Cardiac septum (tissue), 1 donor: ENCODE measurements at regions not wholly inside any gene's neighbourhood (a gene's known extent, or its start where the extent isn't known, plus 50 kb on each side); places are given as distances from the start of the nearest gene placed in this dataset.

Experiments
- DNase-seq: peaks from one replicate; pipeline ENCODE4 v3.0.0-alpha.2; 2020; ENCODE audit warnings: low spot score
- intact Hi-C: fragments of 100-400 bp; cut with DNase I; formaldehyde crosslinking; loops from one replicate; pipeline ENCODE4 v1.14.0; 2022
- donor health status: DM: no; HTN: no; CAD: no.

- no peak for DNase-seq
- intact Hi-C loops = no loop called here
Measured at GRCh38 chr2:195606179-195606578, 50.8 kb upstream of the SLC39A10 start.

GRCh38 chr2:195604706-195605105 lies 52.3 kb upstream of the SLC39A10 start:
- intact Hi-C loops = no loop called here
- no peak for DNase-seq

DNA sequence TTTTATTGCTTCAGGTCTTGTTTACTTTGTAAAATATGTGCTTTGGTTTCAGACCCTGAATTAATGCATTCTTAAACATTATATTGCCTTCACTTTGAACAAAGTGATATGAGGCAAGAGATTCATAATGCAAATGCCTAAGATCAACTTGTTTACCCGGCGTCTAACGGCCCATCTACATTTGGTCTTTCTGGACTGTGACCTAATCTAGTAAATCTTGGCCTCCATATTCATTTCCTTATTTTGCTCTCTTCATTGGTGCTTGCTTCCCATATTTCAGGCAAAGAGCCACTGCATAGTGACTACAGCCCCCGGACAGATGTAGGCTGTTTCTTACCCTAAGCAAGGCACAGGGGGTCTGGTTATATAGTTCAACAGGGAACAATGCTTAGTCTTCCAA lies 53.0 kb upstream of the SLC39A10 start:
- intact Hi-C loops = no loop called here
- no peak for DNase-seq

DNA sequence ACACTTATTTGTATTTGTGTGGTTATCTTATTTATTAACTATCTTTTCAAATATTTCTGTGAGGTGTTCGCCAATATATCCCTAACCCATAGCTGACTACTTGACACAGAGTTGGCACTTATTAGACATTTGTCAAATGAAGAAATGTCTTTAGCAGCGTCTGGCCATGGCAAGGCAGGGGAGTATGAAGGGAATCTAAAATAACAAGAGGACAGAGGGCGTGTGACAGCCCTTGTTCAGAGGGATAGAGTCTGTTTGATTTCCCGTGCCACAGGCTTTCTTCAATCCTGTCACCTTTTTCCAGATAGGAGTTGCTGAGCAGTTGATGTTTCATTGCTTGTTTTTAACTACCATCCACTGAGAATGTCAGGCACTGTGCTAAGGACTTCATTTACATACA lies 53.6 kb upstream of the SLC39A10 start:
- intact Hi-C loops = no loop called here
- no peak for DNase-seq

GRCh38 chr2:195602687-195603086 lies 54.3 kb upstream of the SLC39A10 start:
- intact Hi-C loops = no loop called here
- no peak for DNase-seq

- no peak for DNase-seq
- intact Hi-C loops = no loop called here
Measured at GRCh38 chr2:195601361-195601760, 55.7 kb upstream of the SLC39A10 start.

DNA sequence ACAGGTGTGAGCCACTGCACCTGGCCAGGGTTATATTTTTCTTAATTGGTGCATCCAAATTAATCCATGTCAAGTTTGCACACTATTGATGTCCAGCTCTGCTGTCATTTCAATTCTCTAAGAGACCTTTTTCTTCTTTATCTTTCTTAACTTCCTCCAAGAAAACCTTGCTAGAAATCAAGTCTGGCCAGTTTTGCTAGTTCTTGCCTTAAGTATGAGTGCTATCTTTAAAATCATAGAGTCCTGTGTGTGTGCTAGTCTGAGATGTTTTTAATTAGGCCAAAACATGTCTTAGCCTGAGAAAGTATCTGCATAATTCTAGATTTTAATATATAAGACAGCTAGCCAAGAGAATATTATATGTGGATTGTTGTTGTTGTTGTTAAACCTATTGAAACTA lies 56.2 kb upstream of the SLC39A10 start:
- intact Hi-C loops = no loop called here
- DNase-seq = no peak

- intact Hi-C loops = no loop called here
- no peak for DNase-seq
Measured at GRCh38 chr2:195596840-195597239, 60.2 kb upstream of the SLC39A10 start.

GRCh38 chr2:195595825-195596224 lies 61.2 kb upstream of the SLC39A10 start:
- intact Hi-C loops = no loop called here
- DNase-seq = no peak

GRCh38 chr2:195594919-195595694 lies 61.9 kb upstream of the SLC39A10 start:
- DNase-seq = no peak
- intact Hi-C loops = no loop called here

- intact Hi-C loops = no loop called here
- no peak for DNase-seq
Measured at GRCh38 chr2:195594248-195594647, 62.8 kb upstream of the SLC39A10 start.

- no peak for DNase-seq
- intact Hi-C loops = no loop called here
Measured at GRCh38 chr2:195592105-195592504, 64.9 kb upstream of the SLC39A10 start.

DNA sequence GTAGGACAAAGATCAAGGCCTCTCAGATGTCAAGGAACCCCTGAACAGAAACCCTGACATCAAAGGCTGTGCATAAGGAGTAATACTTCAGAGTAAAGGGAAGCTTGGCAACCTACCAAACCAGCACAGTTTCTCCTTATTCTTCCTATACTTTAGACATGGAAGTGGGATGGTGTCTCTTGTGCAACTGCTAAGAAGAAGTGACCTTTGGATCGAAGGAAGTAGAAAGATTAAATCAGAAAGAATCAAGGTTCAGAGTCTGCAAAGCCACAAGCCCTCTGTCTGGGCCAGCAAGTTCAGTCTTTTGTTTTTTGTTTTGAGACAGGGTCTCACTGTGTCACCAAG lies 66.2 kb upstream of the SLC39A10 start:
- no peak for DNase-seq
- intact Hi-C loops = no loop called here

- DNase-seq = no peak
Measured at GRCh38 chr2:195590199-195590860, 66.7 kb upstream of the SLC39A10 start.

DNA sequence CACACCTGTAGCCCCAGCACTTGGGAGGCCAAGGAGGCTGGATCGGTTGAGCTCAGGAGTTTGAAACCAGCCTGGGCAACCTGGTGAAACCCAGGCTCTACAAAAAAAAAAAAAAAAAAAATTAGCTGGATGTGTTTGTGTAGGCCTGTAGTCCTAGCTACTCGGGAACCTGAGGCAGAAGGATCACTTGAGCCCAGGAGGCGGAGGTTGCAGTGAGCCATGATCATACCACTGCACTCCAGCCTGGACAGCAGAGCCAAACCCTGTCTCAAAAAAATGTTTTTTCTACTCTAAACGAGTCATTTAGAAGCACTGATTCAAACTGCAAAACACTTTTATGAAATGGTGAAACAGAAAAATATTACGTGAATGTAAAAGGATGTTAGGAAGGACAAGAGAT lies 69.1 kb upstream of the SLC39A10 start:
- DNase-seq = no peak
- intact Hi-C loops = loop anchor here (10.0 kb wide), 1 partner anchor 477 kb away; the partner anchor contains the start of gene DNAH7

More at GRCh38 chr2:195590199-195590860, 66.7 kb upstream of the SLC39A10 start:
- intact Hi-C loops = no loop called here

GRCh38 chr2:195586062-195586714 lies 70.8 kb upstream of the SLC39A10 start:
- intact Hi-C loops = loop anchor here (10.0 kb wide), 1 partner anchor 479 kb away; the partner anchor contains the start of gene DNAH7
- DNase-seq = no peak

DNA sequence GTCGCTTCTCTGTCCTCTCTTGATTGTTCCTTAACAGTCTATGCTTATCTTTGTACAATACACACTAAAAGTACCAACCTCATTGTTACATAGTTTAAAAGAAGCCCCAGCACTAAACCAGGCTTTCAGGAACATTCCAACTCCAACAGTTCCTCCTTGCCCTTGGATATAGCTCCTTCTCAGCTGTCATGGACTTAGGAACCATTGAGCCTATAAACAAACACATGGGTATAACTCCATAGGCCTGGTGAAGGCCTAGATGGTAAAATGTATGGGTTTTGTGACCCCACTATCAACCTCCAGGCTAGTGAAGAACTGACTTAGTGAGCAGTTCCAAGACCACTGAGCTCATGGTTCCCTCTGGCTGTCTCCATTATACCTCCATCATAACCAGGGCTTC lies 74.8 kb upstream of the SLC39A10 start:
- no peak for DNase-seq
- intact Hi-C loops = loop anchor here (10.0 kb wide), 1 partner anchor 483 kb away; the partner anchor contains the start of gene DNAH7

DNA sequence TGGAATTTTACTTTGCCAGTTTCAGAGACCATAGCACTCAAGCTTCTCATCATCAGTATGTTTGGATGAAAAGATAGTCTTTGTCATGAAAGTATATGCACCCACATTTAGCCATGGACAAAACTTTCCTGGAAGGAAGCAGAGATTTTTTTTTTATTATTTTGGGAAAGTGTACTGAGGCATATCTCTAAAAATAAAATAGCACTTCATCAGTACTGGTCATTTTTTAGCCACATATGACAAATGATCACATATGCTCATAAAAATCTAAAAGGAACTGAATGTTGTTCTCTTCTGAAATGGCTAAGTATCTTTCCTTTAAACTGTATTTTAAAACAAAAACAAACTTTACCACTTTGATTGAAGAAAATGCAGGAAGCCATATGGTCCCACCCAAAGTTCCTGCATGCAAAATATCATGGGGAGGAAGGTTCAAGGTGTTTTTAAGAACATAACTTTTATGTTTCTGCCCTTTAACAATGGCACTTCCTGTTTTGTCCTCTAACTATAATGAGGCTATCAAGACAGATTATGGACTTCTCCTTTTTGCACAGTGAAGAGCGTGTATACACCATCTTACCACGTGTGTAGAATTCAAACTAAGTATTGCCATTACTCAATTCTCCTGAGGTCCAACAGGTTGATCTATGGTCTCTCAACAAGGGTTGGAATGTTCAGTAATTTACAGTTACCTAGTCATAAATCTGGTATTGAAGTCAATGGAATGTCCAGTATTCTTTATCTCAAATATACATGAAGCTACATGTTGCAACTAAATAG lies 77.1 kb upstream of the SLC39A10 start:
- DNase-seq = no peak
- intact Hi-C loops = loop anchor here (10.0 kb wide), 1 partner anchor 485 kb away; the partner anchor contains the start of gene DNAH7

DNA sequence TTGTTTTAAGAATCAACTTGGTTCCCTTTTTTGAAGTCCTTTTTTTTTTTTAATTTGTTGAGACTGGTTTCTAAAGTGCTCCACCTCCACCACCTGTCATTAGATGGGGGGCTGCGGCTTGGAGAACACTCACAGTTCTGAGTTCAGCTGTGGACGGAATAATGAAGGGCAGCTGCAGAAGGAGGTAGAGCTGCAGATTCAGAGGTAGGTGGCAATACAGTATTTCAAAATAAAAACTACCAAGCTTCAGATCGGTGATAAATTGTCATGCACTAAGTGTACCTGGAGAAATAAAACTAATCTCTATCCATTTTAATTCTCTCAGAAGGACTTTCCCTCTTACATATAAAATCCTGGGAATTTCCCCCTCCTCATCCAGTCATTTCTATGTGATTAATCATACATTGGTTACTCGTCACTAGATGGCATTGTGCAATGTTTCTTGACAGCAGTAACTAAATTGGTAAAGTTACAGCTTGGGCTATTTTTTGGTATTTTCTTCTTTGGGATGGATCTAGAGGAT lies 81.1 kb upstream of the SLC39A10 start:
- intact Hi-C loops = loop anchor here (1.0 kb wide), 1 partner anchor 84 kb away; no protein-coding TSS in a partner anchor
- DNase-seq = no peak

- DNase-seq = no peak
- intact Hi-C loops = no loop called here
Measured at GRCh38 chr2:195575016-195575415, 82.0 kb upstream of the SLC39A10 start.
